PC-9 (cell line): ENCODE measurements at regions not wholly inside any gene's neighbourhood (a gene's known extent, or its start where the extent isn't known, plus 50 kb on each side); places are given as distances from the start of the nearest gene placed in this dataset.

Experiments
- BruUV-seq: library from RNA; stranded (reverse); fragments of 400-500 nt; replicated peaks from 2 replicates; lab custom pipeline; 2021; lab: Mats Ljungman, UMichigan
- CTCF ChIA-PET: fragments of 300-600 bp; sonication (Branson Sonifier 250); formaldehyde crosslinking; loops from one replicate; lab custom pipeline; 2022; ENCODE audit warnings: antibody characterized with exemption; lab: Charles Lee
- POLR2A ChIA-PET: fragments of 300-600 bp; sonication (Branson Sonifier 250); formaldehyde crosslinking; loops from one replicate; lab custom pipeline; 2022; ENCODE audit warnings: antibody characterized with exemption; ENCODE audit not compliant: unreplicated experiment; lab: Charles Lee
- DNase-seq, 2 experiments: peaks; one replicate each; pipeline versions ENCODE4 v3.0.0 to v3.0.0-alpha.2; 2015 to 2022; ENCODE audit warnings: mixed read lengths in 1 of 2
- H2AFZ ChIP-seq: fragments of 200-600 bp; sonication (generic); 2 replicates; pipeline ENCODE4 v1.8.1; 2017; ENCODE audit warnings: antibody characterized with exemption
- H3F3A ChIP-seq: fragments of 200-600 bp; sonication (generic); 2 replicates; pipeline ENCODE4 v1.8.1; 2017; ENCODE audit warnings: antibody characterized with exemption, mild to moderate bottlenecking, low read depth; ENCODE audit not compliant: insufficient read depth
- H3K27ac ChIP-seq: fragments of 200-600 bp; sonication (generic); 2 replicates; pipeline ENCODE4 v1.6.1; 2016; ENCODE audit warnings: mixed run types
- H3K27me3 ChIP-seq: fragments of 200-600 bp; sonication (generic); 2 replicates; pipeline ENCODE4 v1.6.1; 2016; ENCODE audit warnings: low read depth, mixed run types; ENCODE audit not compliant: insufficient read depth
- H3K36me3 ChIP-seq: fragments of 200-600 bp; sonication (generic); 2 replicates; pipeline ENCODE4 v1.6.1; 2016; ENCODE audit warnings: low read depth, mixed run types
- H3K4me1 ChIP-seq: fragments of 200-600 bp; sonication (generic); replicated peaks from 2 replicates; pipeline ENCODE4 v1.6.1; 2016; ENCODE audit warnings: mixed run types; ENCODE audit not compliant: insufficient read depth
- H3K4me2 ChIP-seq: fragments of 200-600 bp; sonication (generic); 2 replicates; pipeline ENCODE4 v1.6.1; 2017; ENCODE audit warnings: mixed run types
- H3K4me3 ChIP-seq: fragments of 200-600 bp; sonication (generic); 2 replicates; pipeline ENCODE4 v1.6.1; 2016; ENCODE audit warnings: mixed run types
- H3K79me2 ChIP-seq: fragments of 200-600 bp; sonication (generic); 2 replicates; pipeline ENCODE4 v1.6.1; 2017; ENCODE audit warnings: low read depth, mixed run types
- H3K9me2 ChIP-seq: fragments of 200-600 bp; sonication (generic); 2 replicates; pipeline ENCODE4 v1.8.1; 2017; ENCODE audit warnings: mild to moderate bottlenecking; ENCODE audit not compliant: insufficient read depth
- H3K9me3 ChIP-seq: fragments of 200-600 bp; sonication (generic); 2 replicates; pipeline ENCODE4 v1.8.1; 2016; ENCODE audit warnings: low read depth; ENCODE audit not compliant: insufficient read depth
- H4K20me1 ChIP-seq: fragments of 200-600 bp; sonication (generic); 2 replicates; pipeline ENCODE4 v1.8.1; 2017; ENCODE audit not compliant: insufficient read depth
- CTCF ChIP-seq: fragments of 200-600 bp; sonication (generic); conservative IDR thresholded peaks from 2 replicates; pipeline ENCODE4 v1.6.1; 2017; ENCODE audit warnings: mixed run types, antibody characterized with exemption, mild to moderate bottlenecking, moderate library complexity
- EZH2 ChIP-seq: fragments of 200-600 bp; sonication (generic); IDR thresholded peaks from 2 replicates; pipeline ENCODE4 v1.8.0; 2017; ENCODE audit warnings: antibody characterized with exemption, low read depth
- intact Hi-C: fragments of 100-400 bp; cut with micrococcal nuclease; formaldehyde crosslinking; loops from one replicate; pipeline ENCODE4 v1.10.0; 2022; ENCODE audit not compliant: unreplicated experiment

GRCh38 chr16:66275775-66276428 lies 90.6 kb upstream of the CDH5 start:
- H3K4me3 ChIP-seq: no peak overlapping the region
- H3F3A ChIP-seq: peaks cover 29% of the 10 kb centered on the region
- H3K4me2 ChIP-seq: no peak overlapping the region; the same call in 1 of the 2 replicates
- TF ChIP-seq CTCF: peak; percentile 70
- TF ChIP-seq EZH2: no peak
- POLR2A ChIA-PET: no interaction called here
- no TSS peak for BruUV-seq
- no peaks in the 10 kb centered on the region for H3K9me2 ChIP-seq
- no peak overlapping the region for H2AFZ ChIP-seq
- H3K36me3 ChIP-seq: no peaks in the 10 kb centered on the region
- intact Hi-C loops: loop anchor here (5.0 to 10.0 kb wide), 3 partner anchors 129 to 239 kb away; no protein-coding TSS in a partner anchor
- H3K79me2 ChIP-seq: no peaks in the 10 kb centered on the region
- no peaks in the 10 kb centered on the region for H3K27me3 ChIP-seq
- peaks cover 8% of the 10 kb centered on the region for H3K9me3 ChIP-seq
- DNase-seq: peak; percentile 25 to 63
- CTCF ChIA-PET: interaction anchor here (0.6 kb wide), 1 partner anchor 69 kb away, joined by 3 read pairs; no protein-coding TSS in a partner anchor
- no peaks in the 10 kb centered on the region for H4K20me1 ChIP-seq
- H3K4me1 ChIP-seq: peaks cover 64% of the 10 kb centered on the region
- no peak overlapping the region for H3K27ac ChIP-seq

- POLR2A ChIA-PET: no interaction called here
Observed at GRCh38 chr16:66274335-66275110, 92.0 kb upstream of the CDH5 start.

More at GRCh38 chr16:66274335-66275110, 92.0 kb upstream of the CDH5 start:
- H3K36me3 ChIP-seq: no peaks in the 10 kb centered on the region
- H4K20me1 ChIP-seq: no peaks in the 10 kb centered on the region
- H3K79me2 ChIP-seq: no peaks in the 10 kb centered on the region
- BruUV-seq: no TSS peak
- H3F3A ChIP-seq: peaks cover 32% of the 10 kb centered on the region
- no peak overlapping the region for H2AFZ ChIP-seq
- TF ChIP-seq CTCF (peak; percentile 68), EZH2 (no peak)
- H3K9me2 ChIP-seq: no peaks in the 10 kb centered on the region
- H3K4me1 ChIP-seq: peaks cover 66% of the 10 kb centered on the region
- H3K4me2 ChIP-seq: no peak overlapping the region
- H3K9me3 ChIP-seq: peaks cover 8% of the 10 kb centered on the region
- intact Hi-C loops: loop anchor here (1.0 to 10.0 kb wide), 4 partner anchors 41 to 240 kb away; no protein-coding TSS in a partner anchor
- no peak overlapping the region for H3K4me3 ChIP-seq
- DNase-seq: peak in 1 of 2 experiments; percentile 62
- H3K27me3 ChIP-seq: no peaks in the 10 kb centered on the region
- CTCF ChIA-PET: no interaction called here
- H3K27ac ChIP-seq: no peak overlapping the region
